Activated T-helper 1 cell treated with anti-CD3 and anti-CD28 coated beads, Interleukin-12 subunit alpha, Interleukin-12 subunit beta, Interleukin-2, Interleukin-4 antibody, amounts not matched to agents 30 ng/mL and 10 ng/mL and 1 ng/mL, durations not matched to agents 14 hours and 24 hours and 36 hours (primary cell): ENCODE measurements at regions not wholly inside any gene's neighbourhood (a gene's known extent, or its start where the extent isn't known, plus 50 kb on each side); places are given as distances from the start of the nearest gene placed in this dataset.

Experiments
- DNase-seq: peaks from one replicate; pipeline ENCODE4 v3.0.0; 2021; ENCODE audit warnings: low spot score
- H3K27ac Mint-ChIP-seq: one replicate; pipeline ENCODE4 v1.8.0; 2021; ENCODE audit warnings: mild to moderate bottlenecking, mixed read lengths
- H3K27me3 Mint-ChIP-seq: one replicate; pipeline ENCODE4 v1.8.0; 2022; ENCODE audit warnings: mild to moderate bottlenecking, moderate library complexity, mixed read lengths; ENCODE audit not compliant: insufficient read depth
- H3K36me3 Mint-ChIP-seq: one replicate; pipeline ENCODE4 v1.8.0; 2021; ENCODE audit warnings: low read depth, mixed read lengths
- H3K4me1 Mint-ChIP-seq: one replicate; pipeline ENCODE4 v1.8.0; 2021; ENCODE audit warnings: low read depth, mixed read lengths
- H3K4me3 Mint-ChIP-seq: one replicate; pipeline ENCODE4 v1.8.0; 2021; ENCODE audit warnings: mild to moderate bottlenecking, moderate library complexity, mixed read lengths
- H3K9me3 Mint-ChIP-seq: one replicate; pipeline ENCODE4 v1.8.0; 2021; ENCODE audit warnings: mixed read lengths
- intact Hi-C: fragments of 100-400 bp; cut with micrococcal nuclease; formaldehyde crosslinking; loops from one replicate; pipeline ENCODE4 v1.15.1; 2024

DNA sequence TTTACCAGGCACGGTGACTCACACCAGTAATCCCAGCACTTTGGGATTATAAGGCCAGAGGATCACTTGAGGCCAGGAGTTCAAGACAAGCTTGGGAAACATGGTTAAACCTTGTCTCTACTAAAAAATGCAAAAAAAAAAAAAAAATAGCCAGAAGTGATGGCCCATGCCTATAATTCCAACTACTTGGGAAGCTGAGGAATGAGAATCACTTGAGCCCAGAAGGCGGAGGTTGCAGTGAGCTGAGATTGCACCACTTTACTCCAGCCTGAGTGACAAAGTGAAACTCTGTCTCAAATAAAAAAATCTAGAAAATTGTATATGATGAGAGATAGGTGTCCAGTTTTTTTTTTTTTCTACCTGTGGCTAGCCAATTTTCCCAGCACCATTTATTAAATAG lies 578.2 kb downstream of the ANKRD7 start:
- DNase-seq = no peak
- Mint-ChIP-seq H3K4me3 (no peak overlapping the region), H3K36me3 (no peaks in the 10 kb centered on the region), H3K27me3 (no peaks in the 10 kb centered on the region), H3K9me3 (peaks cover 6% of the 10 kb centered on the region), H3K4me1 (no peaks in the 10 kb centered on the region), H3K27ac (no peak overlapping the region)
- intact Hi-C loops = no loop called here

DNA sequence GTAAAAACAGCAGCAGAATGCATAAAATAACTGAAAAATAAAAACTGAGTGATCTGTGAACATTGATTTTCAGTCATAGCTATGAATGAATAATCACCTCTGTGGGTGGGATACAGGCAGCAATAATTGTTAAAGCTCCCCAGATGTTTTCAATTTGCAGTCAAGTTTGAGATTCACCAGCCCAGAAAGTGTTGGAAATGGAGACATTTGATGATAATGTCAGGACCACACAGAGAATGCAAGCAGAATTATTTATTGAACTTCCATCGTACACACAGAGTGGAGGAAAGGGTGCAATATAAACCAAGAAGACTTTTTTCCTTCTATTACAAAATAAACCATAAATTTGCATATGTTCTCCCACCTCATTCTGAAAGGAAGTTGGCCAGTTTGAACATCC lies 601.7 kb downstream of the ANKRD7 start:
- Mint-ChIP-seq H3K27me3 (no peaks in the 10 kb centered on the region), H3K4me1 (no peaks in the 10 kb centered on the region), H3K36me3 (no peaks in the 10 kb centered on the region), H3K4me3 (no peak overlapping the region), H3K27ac (no peak overlapping the region), H3K9me3 (peaks cover 4% of the 10 kb centered on the region)
- intact Hi-C loops = no loop called here
- DNase-seq = no peak

DNA sequence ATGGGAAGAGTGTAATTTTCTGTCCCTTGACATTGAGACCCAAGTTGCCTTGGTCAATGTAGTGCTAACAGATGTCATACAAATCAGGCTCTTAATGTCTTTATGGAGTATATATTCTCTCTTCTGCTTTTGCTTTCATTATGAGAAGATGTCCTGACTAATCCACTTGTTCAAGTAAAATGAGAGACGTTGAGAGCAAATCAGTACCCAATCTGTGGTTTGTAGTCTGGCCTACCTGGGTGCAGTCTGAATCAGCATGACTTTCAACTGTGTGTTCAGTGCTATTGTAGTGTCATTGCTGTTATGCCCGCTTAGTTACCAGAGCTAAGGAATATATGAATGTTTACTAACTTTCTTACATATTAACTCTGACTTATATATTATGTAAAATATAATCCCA lies 612.4 kb downstream of the ANKRD7 start:
- no peaks in the 10 kb centered on the region for H3K27me3 Mint-ChIP-seq
- H3K4me1 Mint-ChIP-seq = no peaks in the 10 kb centered on the region
- H3K36me3 Mint-ChIP-seq = no peaks in the 10 kb centered on the region
- no peak overlapping the region for H3K4me3 Mint-ChIP-seq
- no peak overlapping the region for H3K27ac Mint-ChIP-seq
- no peak for DNase-seq
- intact Hi-C loops = no loop called here
- peaks cover 3% of the 10 kb centered on the region for H3K9me3 Mint-ChIP-seq

DNA sequence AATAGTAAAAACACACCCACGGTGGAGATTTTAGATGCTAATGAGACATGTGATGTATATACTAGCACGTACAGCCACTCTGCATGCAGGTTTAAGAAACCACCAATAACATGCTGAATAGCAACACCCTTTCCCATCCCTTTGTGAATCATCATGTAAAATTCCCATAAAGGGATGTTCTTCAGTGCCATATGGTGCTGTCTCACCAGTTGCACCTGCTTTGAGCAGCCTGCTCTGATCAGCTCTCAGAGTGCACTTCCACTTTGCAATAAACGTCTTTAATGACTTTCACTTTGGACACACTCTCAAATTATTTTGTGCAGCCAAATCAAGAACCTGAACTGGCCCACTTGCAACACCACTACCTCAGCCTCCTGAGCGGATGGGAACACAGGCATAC lies 615.0 kb downstream of the ANKRD7 start:
- Mint-ChIP-seq H3K9me3 (peaks cover 3% of the 10 kb centered on the region), H3K4me3 (no peak overlapping the region), H3K27ac (no peak overlapping the region), H3K4me1 (no peaks in the 10 kb centered on the region), H3K36me3 (no peaks in the 10 kb centered on the region), H3K27me3 (no peaks in the 10 kb centered on the region)
- no peak for DNase-seq
- intact Hi-C loops = no loop called here

DNA sequence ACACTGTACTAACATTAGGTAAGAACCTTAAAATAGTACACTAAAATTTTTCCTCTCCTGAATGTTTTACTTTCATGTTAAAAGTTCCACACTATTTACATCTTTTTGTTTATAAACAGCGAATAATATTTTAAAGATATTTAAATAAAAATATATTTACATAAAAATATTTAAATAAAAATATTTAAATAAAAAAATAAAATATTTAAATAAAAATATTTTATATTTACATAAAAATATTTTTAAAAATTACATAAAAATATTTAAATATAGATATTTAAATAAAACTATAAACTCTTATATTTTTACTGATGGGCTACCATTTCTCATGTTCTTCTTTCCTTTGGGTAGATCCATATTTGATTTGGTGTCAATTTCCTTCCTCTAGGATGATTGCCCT lies 619.0 kb downstream of the ANKRD7 start:
- DNase-seq = no peak
- Mint-ChIP-seq H3K27me3 (no peaks in the 10 kb centered on the region), H3K27ac (no peak overlapping the region), H3K4me3 (no peak overlapping the region), H3K9me3 (peaks cover 3% of the 10 kb centered on the region), H3K36me3 (no peaks in the 10 kb centered on the region), H3K4me1 (no peaks in the 10 kb centered on the region)
- intact Hi-C loops = no loop called here

DNA sequence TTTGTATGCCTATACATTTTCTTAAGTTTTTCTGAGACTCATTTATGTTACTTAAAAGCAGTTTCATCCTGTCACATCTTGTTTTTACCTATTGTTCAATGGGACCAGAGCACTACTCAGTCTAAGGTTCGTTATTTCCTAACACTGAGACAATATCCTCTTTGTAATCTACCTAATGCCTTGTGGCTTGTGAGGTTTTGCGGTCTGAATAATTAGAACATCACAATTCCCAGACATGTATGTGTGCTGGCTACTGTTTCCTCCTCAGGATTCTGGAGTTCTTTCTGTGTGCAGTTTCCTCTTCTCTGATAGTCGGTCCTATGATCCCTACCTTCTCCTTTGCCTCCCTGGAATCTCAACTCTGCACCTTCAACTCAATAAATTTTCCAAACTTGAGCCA lies 620.2 kb downstream of the ANKRD7 start:
- H3K4me3 Mint-ChIP-seq = no peak overlapping the region
- no peaks in the 10 kb centered on the region for H3K36me3 Mint-ChIP-seq
- no peak overlapping the region for H3K27ac Mint-ChIP-seq
- no peaks in the 10 kb centered on the region for H3K27me3 Mint-ChIP-seq
- no peaks in the 10 kb centered on the region for H3K4me1 Mint-ChIP-seq
- peaks cover 3% of the 10 kb centered on the region for H3K9me3 Mint-ChIP-seq
- intact Hi-C loops = no loop called here
- no peak for DNase-seq

DNA sequence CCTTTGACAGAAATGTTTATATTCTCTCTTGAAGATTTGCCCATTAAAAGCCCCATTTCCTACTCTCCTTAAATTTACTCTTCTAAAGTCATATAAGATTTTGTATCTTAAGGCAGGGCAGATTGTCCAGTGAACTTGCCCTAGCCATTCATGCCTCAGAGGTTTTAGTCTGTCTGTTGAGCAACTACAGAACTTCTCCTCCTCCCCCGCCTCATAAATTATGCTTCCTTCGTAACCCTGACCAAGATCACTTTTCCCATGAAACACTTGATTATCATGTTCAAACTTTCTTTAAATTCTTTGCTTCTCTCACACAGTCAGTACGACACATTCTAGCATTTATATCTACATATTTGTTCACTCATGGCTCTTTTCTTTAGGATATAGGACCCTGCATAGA lies 621.3 kb downstream of the ANKRD7 start:
- intact Hi-C loops = no loop called here
- DNase-seq = no peak
- H3K4me3 Mint-ChIP-seq = no peak overlapping the region
- no peaks in the 10 kb centered on the region for H3K36me3 Mint-ChIP-seq
- H3K4me1 Mint-ChIP-seq = no peaks in the 10 kb centered on the region
- no peaks in the 10 kb centered on the region for H3K27me3 Mint-ChIP-seq
- no peak overlapping the region for H3K27ac Mint-ChIP-seq
- no peaks in the 10 kb centered on the region for H3K9me3 Mint-ChIP-seq

DNA sequence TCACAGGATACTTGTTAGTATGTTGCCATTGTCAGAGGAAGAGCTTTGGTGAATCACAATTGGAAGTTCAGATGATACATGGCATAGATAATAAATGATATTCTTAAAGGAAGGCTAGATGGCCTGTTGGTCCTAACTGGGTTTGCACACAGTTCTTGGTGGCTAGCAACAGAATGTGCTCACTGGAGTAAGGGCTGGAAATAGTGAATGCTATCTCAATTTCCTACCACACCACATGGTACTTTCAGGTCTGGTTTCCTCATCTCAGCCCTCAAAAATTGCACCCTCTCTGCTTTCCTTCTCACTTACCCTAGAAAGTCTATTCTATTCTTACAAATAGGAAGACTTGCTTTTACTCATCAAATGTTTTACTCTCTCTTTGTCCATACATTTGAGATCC lies 622.5 kb downstream of the ANKRD7 start:
- Mint-ChIP-seq H3K27me3 (no peaks in the 10 kb centered on the region), H3K36me3 (no peaks in the 10 kb centered on the region), H3K27ac (no peak overlapping the region), H3K9me3 (no peaks in the 10 kb centered on the region), H3K4me3 (no peak overlapping the region), H3K4me1 (no peaks in the 10 kb centered on the region)
- DNase-seq = no peak
- intact Hi-C loops = no loop called here

DNA sequence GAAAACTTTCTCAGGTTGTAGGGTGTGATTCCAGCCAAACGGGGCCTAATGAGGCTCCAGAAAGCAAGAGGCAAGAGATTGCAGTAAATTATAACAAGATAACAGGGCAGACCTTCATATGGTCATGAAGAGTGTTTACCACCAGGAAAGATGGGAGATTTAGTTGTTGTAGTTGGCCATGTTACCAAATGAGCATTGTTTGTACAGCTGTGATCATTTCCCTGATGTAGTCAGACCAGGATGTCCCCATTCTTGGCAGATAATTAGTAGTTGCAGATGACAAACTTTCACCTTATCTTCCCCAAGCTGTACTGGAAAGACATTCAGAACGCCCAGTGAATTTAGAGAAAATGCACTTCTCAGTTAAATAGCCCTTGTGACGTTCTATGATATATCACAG lies 630.8 kb downstream of the ANKRD7 start:
- intact Hi-C loops = no loop called here
- Mint-ChIP-seq H3K9me3 (no peaks in the 10 kb centered on the region), H3K27ac (no peak overlapping the region), H3K27me3 (no peaks in the 10 kb centered on the region), H3K4me3 (no peak overlapping the region), H3K4me1 (no peaks in the 10 kb centered on the region), H3K36me3 (no peaks in the 10 kb centered on the region)
- DNase-seq = no peak

DNA sequence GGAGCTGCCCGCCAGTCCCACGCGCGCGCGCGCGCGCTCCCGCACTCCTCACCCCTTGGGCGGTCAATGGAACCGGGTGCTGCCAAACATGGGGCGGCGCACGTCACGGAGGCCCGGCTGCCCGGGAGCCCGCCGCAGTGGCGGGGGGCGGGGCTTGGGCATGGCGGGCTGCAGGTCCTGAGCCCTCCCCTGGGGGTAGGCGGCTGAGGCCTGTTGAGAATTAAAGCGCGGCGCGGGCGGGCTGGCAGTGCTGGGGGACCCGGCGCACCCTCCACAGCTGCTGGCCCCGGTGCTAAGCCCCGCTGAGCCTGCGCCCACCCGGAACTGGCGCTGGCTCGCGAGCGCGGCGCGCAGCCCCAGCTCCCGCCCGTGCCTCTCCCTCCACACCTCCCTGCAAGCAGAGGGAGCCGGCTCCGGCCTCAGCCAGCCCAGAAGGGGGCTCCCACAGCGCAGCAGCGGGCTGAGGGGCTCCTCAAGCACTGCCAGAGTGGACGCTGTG lies 634.2 kb downstream of the ANKRD7 start:
- DNase-seq = no peak
- H3K36me3 Mint-ChIP-seq = no peaks in the 10 kb centered on the region
- intact Hi-C loops = no loop called here
- no peak overlapping the region for H3K27ac Mint-ChIP-seq
- no peaks in the 10 kb centered on the region for H3K27me3 Mint-ChIP-seq
- no peaks in the 10 kb centered on the region for H3K4me1 Mint-ChIP-seq
- no peaks in the 10 kb centered on the region for H3K9me3 Mint-ChIP-seq
- H3K4me3 Mint-ChIP-seq = no peak overlapping the region

DNA sequence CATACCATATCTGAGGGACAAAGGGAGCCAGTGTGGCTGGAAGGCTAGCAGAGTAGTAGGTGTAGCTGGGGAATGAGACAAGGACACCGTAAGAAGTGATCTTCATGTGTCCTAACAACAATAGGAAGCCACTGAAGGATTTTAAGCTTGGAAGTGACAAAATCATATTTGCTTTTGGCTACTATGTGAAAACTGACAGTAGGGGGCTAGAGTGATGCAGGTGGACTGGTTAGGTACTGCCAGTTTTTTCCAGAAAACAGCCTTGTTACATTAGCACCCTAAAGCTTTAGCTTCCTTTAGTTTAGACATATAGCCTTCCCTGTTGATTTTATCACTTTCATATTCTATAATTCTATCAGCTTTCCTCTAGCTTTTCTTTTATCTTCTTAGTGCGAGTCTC lies 637.1 kb downstream of the ANKRD7 start:
- intact Hi-C loops = no loop called here
- H3K27ac Mint-ChIP-seq = no peak overlapping the region
- no peak for DNase-seq

DNA sequence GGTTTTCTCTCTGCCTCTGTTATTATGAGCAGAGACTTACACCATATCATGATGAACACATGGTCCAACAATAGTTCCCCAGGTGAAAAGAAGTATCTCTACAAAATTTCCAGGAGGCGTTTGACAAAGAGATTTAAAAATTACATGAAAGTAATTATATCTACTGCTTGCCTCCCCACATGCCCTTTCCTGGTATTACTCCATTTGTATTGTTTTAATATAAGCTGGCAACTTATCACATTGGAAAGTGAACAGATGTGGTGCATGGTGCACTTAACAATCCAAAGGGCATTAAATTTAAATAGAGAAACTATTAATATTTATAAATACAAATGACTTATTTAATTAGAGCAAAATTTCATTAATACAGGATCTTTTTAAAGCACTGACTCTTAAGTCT lies 638.2 kb downstream of the ANKRD7 start:
- Mint-ChIP-seq H3K9me3 (no peaks in the 10 kb centered on the region), H3K4me3 (no peak overlapping the region), H3K4me1 (no peaks in the 10 kb centered on the region), H3K36me3 (no peaks in the 10 kb centered on the region), H3K27me3 (no peaks in the 10 kb centered on the region), H3K27ac (no peak overlapping the region)
- intact Hi-C loops = no loop called here
- no peak for DNase-seq

More for the DNA sequence above, 637.1 kb downstream of the ANKRD7 start:
- no peak overlapping the region for H3K4me3 Mint-ChIP-seq
- H3K27me3 Mint-ChIP-seq = no peaks in the 10 kb centered on the region
- no peaks in the 10 kb centered on the region for H3K4me1 Mint-ChIP-seq
- no peaks in the 10 kb centered on the region for H3K9me3 Mint-ChIP-seq
- no peaks in the 10 kb centered on the region for H3K36me3 Mint-ChIP-seq

DNA sequence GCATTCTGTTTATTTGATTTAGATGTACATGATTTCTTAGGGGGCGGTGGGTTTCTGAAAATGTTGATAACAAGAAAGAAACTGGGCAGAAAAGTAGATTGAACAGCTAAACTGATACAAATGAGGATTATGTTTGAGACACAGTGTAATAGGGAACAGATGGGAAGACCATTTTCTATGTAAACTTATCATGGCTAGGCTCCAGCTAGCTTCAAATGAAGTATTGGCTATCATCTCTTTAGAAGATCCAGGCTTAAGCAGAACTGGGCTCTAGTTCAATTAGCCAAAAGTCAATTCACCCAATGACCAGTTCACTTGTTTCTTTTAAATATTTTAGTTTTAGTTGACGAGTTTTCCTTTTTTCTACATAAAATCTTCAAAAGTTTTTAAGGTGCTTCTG lies 639.5 kb downstream of the ANKRD7 start:
- no peaks in the 10 kb centered on the region for H3K36me3 Mint-ChIP-seq
- H3K4me1 Mint-ChIP-seq = no peaks in the 10 kb centered on the region
- H3K27me3 Mint-ChIP-seq = no peaks in the 10 kb centered on the region
- H3K27ac Mint-ChIP-seq = no peak overlapping the region
- no peaks in the 10 kb centered on the region for H3K9me3 Mint-ChIP-seq
- intact Hi-C loops = no loop called here
- no peak overlapping the region for H3K4me3 Mint-ChIP-seq
- no peak for DNase-seq

DNA sequence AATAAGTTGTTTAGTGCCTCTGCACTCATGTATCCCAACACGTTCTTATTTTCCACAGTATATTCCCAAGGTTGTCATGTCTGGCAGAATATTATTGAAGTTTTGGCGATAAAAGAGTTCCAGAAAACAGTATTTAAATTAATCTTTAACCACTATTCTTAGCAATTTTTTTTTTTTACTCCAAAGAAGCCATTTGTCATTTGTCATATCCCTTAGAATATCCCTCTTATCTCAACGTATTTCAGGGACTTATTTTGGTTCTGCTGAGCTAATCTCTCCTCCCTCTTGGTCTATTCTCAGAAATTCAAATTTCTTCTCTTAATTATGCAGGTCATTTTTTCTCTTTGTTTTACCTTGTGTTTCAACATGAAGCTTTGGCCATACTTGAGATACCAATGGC lies 643.4 kb downstream of the ANKRD7 start:
- no peak for DNase-seq
- Mint-ChIP-seq H3K36me3 (no peaks in the 10 kb centered on the region), H3K4me3 (no peak overlapping the region), H3K27ac (no peak overlapping the region), H3K4me1 (no peaks in the 10 kb centered on the region), H3K9me3 (no peaks in the 10 kb centered on the region), H3K27me3 (no peaks in the 10 kb centered on the region)
- intact Hi-C loops = no loop called here
